AG08395 (cell line): ENCODE measurements at regions not wholly inside any gene's neighbourhood (a gene's known extent, or its start where the extent isn't known, plus 50 kb on each side); places are given as distances from the start of the nearest gene placed in this dataset.
"Not testable (repeated sequence)": the region's sequence is repeated elsewhere in the genome, so short reads cannot be mapped to it uniquely, and the experiment has no call there.

Source experiments
- DNase-seq: peaks from one replicate; pipeline ENCODE4 v3.0.0; 2012; ENCODE audit warnings: mixed read lengths, low spot score

DNA sequence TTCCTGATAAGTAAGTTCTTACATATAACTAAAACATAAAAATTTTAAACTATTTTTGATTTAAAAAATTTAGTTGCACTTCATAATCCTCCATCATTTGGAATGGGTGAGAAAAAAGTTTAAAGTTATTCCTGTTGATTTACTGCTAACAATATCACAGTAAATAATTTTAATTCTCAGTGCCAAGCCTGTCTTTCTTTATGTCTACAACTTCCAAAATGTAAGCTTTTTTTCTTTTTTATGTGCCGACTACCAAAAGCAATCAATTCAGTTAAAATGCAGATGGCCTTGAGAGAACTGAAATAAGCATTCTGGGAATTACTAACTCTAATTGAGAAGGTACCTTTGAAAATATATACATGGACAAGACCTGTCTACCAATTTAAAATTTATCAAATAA is 1224.3 kb upstream of the B3GALT2 start:
- DNase-seq, result no peak

DNA sequence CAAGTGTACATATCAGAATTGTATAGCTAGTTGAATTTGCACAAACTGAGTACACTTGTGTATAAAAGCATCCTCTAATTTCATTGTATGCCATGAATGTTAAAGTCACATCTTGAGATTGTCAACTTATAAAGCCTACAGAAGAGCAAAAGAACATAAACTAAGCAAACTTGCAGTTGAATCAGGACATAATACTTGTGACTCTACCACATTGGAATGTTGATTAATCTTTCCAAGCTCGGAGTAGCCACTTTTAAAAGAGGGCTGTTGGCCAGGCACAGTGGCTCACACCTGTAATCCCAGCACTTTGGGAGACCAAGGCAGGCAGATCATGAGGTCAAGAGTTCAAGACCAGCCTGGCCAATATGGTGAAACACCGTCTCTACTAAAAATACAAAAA is 1220.8 kb upstream of the B3GALT2 start:
- not testable (repeated sequence) for DNase-seq

DNA sequence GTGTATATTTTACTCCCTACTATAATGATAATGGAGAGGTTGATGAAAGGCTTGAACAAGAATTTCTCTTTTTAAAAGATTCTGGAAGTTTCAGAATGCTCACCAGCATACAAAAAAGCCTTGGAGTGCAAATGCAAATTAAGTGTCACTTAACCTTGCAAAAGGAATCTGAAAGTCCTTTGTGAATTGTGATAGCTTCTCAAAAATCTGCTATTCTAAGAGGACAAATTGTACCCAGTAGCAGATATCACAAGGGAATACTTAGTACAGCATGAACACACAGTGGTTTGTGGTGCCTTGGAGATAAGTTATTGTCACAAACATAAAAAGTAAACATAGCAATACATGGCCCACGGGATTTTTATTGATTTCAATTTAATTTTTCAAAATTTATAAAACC is 1208.3 kb upstream of the B3GALT2 start:
- no peak for DNase-seq

GRCh38 chr1:194387531-194387930 is 1201.1 kb upstream of the B3GALT2 start:
- no peak for DNase-seq

- no peak for DNase-seq
Measured at GRCh38 chr1:194378517-194378916, 1192.1 kb upstream of the B3GALT2 start.

- no peak for DNase-seq
Measured at GRCh38 chr1:194374649-194375048, 1188.2 kb upstream of the B3GALT2 start.

GRCh38 chr1:194372266-194372665 is 1185.9 kb upstream of the B3GALT2 start:
- no peak for DNase-seq

DNA sequence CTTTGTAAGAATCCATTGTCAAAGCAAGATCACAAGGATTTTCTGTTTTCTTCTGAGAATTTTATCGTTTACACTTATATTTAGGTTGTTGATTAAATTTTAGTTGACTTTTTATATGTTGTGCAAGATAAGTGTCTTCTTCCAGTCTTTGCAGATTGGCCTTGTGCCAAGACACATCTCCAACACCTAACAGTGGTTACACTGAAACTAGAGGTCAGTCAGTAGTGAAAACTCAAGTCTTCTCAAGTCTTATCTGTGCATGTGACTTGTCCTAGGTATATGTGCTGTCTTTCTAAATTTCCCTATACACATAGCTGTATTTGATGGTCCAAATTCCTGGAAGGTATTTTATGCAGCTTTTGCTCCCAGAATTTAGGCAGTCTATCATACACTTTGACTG is 1183.2 kb upstream of the B3GALT2 start:
- DNase-seq, result no peak

DNA sequence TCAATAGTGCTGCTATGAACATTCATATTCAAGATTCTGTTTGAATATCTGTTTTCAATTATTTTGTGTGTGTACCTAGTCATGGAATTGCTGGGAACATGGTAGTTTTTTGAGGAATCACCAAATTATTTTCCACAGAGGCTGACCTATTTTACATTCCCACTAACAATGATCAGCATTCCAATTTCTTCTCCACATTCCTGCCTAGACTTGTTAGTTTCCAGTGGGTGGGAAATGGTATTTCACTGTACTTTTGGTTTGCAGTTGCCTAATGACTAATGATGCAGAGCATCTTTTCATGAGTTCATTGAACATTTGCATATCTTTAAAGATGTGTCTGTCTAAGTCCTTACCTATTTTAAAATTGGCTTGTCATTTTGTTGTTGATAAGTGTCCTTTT is 1182.6 kb upstream of the B3GALT2 start:
- DNase-seq, result no peak

GRCh38 chr1:194367121-194367520 is 1180.7 kb upstream of the B3GALT2 start:
- no peak for DNase-seq

GRCh38 chr1:194366705-194367104 is 1180.3 kb upstream of the B3GALT2 start:
- DNase-seq, result no peak

- DNase-seq, result no peak
Measured at GRCh38 chr1:194362327-194362726, 1175.9 kb upstream of the B3GALT2 start.

- DNase-seq, result no peak
Measured at GRCh38 chr1:194361374-194362131, 1175.1 kb upstream of the B3GALT2 start.

DNA sequence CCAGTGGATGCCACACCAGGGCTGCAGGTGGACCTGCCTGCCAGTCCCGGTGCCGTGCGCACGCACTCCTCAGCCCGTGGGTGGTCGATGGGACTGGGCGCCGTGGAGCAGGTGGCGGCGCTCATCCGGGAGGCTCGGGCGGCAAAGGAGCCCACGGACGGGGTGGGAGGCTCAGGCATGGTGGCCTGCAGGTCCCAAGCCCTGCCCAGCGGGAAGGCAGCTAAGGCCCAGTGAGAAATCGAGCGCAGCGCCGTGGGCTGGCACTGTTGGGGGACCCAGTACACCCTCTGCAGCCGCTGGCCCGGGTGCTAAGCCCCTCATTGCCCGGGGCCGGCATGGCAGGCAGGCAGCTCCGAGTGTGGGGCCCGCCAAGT is 1171.8 kb upstream of the B3GALT2 start:
- DNase-seq, result no peak

DNA sequence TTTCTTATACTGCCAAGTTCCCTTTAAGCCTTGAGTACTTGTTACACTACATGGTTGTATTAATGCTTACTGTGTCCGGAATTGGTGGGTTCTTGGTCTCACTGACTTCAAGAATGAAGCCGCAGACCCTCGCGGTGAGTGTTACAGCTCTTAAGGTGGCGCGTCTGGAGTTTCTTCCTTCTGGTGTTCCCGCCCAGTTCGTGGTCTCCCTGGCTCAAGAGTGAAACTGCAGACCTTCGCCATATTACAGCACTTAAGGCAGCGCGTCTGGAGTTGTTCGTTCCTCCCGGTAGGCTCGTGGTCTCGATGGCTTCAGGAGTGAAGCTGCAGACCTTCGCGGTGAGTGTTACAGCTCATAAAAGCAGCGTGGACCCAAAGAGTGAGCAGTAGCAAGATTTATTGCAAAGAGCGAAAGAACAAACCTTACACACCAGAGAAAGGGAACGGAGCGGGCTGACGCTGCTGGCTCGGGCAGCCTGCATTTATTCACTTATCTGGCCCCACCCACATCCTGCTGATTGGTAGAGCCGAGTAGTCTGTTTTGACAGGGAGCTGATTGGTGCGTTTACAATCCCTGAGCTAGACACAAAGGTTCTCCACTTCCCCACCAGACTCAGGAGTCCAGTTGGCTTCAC is 1171.3 kb upstream of the B3GALT2 start:
- not testable (repeated sequence) for DNase-seq

GRCh38 chr1:194355488-194356106 is 1169.2 kb upstream of the B3GALT2 start:
- DNase-seq, result no peak

DNA sequence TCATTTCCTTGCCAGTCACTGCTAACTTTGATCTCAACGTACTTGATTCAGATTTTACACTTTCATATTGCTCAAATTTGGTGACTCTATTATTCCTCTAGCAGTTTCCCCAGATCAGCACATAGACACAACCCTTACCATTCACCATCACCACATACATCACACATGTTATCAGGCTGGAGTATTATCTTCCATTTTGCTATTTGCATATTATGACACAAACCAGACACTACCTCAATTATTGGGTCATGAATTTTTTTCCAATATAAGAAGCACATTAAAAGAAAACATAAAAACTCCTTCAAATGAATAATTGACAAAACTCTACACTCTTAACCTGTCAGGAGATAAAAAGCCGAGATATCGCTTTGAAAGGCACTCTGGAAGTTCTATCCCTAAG is 1166.7 kb upstream of the B3GALT2 start:
- no peak for DNase-seq

DNA sequence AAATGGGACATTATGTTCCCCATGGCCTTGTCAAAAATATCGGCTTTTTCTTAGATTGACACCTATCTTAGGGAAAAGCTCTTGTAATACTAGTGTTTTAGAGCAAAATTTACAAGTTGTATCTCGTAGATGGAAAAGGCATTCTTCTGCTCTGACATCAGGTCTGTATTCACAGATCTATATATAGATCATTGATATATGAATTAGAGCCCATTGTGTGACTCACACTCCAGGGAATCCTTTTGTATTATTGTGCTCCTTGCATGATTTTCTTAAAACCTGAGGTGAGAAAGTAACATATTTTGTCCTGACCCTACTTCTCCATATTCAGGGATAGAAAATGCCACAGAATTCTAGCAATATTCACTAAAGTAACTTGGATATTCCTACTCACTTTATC is 1160.8 kb upstream of the B3GALT2 start:
- DNase-seq, result no peak

DNA sequence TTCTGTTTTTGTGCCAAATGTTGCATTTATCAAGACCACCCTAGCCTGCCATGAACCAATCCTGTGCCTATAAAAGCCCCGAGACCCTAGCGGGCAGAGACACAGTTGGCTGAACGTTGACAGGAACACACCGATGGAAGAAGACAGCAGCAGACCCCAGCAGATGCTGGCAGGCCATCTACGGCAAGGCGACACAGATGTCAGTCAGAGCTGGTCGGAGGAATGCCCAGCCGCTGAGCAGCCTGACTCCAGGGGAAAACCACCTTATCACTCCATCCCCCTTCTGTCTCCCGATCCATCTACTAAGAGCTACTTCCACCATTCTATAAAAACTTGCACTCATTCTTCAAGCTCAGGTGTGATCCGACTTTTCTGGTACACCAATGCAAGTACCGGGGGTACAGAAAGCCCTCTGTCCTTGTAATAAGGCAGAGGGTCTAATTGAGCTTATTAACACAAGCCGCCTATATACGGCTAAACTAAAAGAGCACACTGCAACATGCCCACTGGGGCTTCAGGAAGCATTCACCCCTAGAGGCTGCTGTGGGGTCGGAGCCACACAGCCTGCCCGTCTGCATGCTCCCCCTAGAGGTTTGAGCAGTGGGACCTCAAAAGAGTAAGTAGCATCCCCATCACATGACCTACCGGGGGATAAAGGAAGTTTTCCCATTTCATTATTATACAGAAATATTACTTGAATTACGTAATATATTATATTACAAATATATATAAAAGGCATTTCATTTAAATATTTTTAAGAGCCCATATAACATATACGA is 1156.3 kb upstream of the B3GALT2 start:
- DNase-seq, result no peak

- no peak for DNase-seq
Measured at GRCh38 chr1:194341587-194341986, 1155.2 kb upstream of the B3GALT2 start.

GRCh38 chr1:194339471-194339870 is 1153.1 kb upstream of the B3GALT2 start:
- no peak for DNase-seq

DNA sequence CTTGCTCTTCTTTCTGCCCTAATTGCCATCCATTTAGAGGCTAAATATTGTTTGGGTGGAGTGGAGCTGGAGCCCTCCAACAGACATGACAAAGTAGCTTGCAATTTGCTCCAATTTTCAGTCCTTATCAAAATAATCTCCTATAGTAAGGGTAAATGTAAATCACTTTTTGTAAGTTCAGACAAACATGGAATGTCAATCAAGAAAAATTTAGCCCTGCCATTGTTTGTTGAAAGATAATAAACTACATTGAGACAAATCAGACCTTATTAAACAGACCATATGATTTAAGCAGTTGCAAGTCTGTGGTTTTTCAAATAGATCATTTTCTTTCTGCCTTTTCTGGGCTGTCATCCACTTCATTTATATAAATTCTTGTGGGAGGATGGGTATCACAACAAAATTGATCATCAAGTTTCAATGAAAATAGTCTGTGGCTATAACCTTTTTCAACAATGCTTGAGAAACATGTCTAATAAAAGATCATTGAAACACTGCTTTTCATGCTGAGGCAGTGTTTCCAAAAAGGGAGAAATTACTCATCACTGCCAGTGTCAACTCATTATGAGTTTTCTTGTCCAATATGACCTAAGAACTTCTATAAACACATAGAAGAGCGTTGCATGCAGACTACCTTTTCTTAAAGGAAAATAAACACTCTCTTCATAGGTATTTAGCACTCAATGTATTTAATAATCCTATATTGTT is 1152.0 kb upstream of the B3GALT2 start:
- no peak for DNase-seq
